ENCODE measurements at regions not wholly inside any gene's neighbourhood (a gene's known extent, or its start where the extent isn't known, plus 50 kb on each side); places are given as distances from the start of the nearest gene placed in this dataset.

- DNase-seq = no peak
- Mint-ChIP-seq H3K27me3 (peaks cover 5% of the 10 kb centered on the region), H3K4me3 (no peak overlapping the region), H3K36me3 (ENCODE audit: low read depth) (no peaks in the 10 kb centered on the region), H3K4me1 (ENCODE audit: low read depth) (peaks cover 2% of the 10 kb centered on the region), H3K27ac (no peak overlapping the region), H3K9me3 (no peaks in the 10 kb centered on the region)
Measured at GRCh38 chr3:72231439-72232196, 446.7 kb upstream of the PROK2 start.

- Mint-ChIP-seq H3K36me3 (ENCODE audit: low read depth) (peaks cover 2% of the 10 kb centered on the region), H3K4me1 (ENCODE audit: low read depth) (peaks cover 2% of the 10 kb centered on the region), H3K9me3 (peaks cover 4% of the 10 kb centered on the region), H3K27ac (no peak overlapping the region), H3K27me3 (peaks cover 5% of the 10 kb centered on the region), H3K4me3 (no peak overlapping the region)
- DNase-seq = no peak
Measured at GRCh38 chr3:72230774-72231379, 445.9 kb upstream of the PROK2 start.

DNA sequence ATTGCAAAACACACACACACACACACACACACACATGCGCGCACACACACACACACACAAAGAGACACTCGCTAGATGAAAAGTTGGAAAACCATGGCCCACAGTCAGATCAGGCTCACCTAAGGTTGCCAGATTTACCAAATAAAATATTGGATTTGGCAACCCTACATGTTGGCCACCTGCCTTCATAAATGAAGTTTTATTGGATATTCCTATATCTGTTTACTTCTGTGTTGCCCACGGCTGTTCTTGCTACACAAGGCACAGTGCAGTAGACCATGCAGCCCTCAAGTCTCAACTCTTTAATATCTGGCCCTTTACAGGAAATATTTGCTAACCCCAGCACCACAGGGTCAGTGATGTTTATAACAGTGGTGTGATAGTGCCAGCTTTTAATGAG is 445.0 kb upstream of the PROK2 start:
- H3K9me3 Mint-ChIP-seq = peaks cover 13% of the 10 kb centered on the region
- H3K4me3 Mint-ChIP-seq = no peak overlapping the region
- H3K27me3 Mint-ChIP-seq = peaks cover 5% of the 10 kb centered on the region

DNA sequence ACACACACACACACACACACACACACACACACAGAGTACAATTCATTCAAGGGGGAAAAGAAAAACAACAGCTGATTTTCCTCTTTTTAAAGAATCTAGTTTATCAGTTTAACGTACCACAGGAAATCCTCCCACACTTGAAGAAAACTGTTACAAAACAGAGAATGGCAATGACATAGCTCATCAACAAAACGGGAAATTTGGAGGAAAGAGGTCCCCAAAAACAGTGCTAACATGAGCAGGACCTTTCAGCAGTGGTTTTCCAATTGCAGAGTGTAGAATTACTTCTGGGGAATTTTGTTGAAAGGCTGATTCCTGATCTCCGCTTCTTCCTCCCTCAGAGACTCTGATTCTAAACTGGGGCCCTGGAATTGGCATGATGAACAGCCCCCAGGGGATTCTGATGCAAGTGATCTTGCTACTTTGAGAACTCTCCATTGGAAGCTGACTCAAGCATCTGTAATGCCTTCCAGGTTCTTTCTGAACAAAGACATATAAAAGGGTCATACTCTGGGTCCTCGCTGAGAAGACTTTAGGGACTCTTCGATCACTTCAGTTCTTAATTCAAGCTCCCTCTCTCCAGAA is 442.6 kb upstream of the PROK2 start:
- Mint-ChIP-seq H3K9me3 (peaks cover 22% of the 10 kb centered on the region), H3K4me1 (ENCODE audit: low read depth) (peaks cover 2% of the 10 kb centered on the region), H3K4me3 (no peak overlapping the region), H3K27me3 (peaks cover 5% of the 10 kb centered on the region), H3K36me3 (ENCODE audit: low read depth) (peaks cover 3% of the 10 kb centered on the region), H3K27ac (no peak overlapping the region)
- no peak for DNase-seq

More for the DNA sequence above, 445.0 kb upstream of the PROK2 start:
- Mint-ChIP-seq H3K27ac (no peak overlapping the region), H3K36me3 (ENCODE audit: low read depth) (peaks cover 3% of the 10 kb centered on the region), H3K4me1 (ENCODE audit: low read depth) (peaks cover 2% of the 10 kb centered on the region)
- no peak for DNase-seq

DNA sequence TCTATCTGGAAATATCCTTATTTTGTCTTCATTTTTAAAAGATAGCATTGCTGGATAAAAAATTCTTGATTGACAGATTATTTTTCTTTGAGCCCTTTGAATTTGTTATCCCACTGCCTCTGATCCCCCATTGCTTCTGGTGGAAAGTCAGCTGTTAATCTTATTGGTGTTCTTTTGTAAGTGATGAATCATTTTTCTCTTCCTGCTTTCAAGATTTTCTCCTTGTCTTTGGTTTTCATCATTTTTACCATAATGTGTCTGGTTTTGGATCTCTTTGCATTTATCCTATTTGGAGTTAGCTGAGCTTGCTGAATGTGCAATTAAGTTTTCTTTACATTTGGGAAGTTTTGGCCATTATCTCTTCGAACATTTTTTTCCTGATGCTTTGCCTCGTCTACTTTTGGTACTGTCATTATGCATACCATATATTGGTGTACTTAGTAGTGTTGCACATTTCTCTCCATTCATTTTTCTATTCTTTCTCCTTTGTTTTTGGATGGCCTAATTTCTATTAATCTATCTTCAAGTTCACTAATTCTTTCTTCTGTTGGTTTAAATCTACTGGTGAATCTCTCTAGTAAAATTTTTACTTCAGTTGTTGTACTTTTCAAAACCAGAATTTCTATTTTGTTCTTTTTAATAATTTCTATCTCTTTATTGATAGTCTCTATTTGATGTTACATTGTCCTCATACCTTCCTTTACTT is 440.0 kb upstream of the PROK2 start:
- Mint-ChIP-seq H3K4me1 (ENCODE audit: low read depth) (peaks cover 2% of the 10 kb centered on the region), H3K27ac (no peak overlapping the region)
- DNase-seq = no peak

GRCh38 chr3:72223628-72224027 is 438.7 kb upstream of the PROK2 start:
- DNase-seq = no peak

More for the DNA sequence above, 440.0 kb upstream of the PROK2 start:
- Mint-ChIP-seq H3K36me3 (ENCODE audit: low read depth) (peaks cover 3% of the 10 kb centered on the region), H3K4me3 (no peak overlapping the region), H3K27me3 (peaks cover 5% of the 10 kb centered on the region), H3K9me3 (peaks cover 22% of the 10 kb centered on the region)

DNA sequence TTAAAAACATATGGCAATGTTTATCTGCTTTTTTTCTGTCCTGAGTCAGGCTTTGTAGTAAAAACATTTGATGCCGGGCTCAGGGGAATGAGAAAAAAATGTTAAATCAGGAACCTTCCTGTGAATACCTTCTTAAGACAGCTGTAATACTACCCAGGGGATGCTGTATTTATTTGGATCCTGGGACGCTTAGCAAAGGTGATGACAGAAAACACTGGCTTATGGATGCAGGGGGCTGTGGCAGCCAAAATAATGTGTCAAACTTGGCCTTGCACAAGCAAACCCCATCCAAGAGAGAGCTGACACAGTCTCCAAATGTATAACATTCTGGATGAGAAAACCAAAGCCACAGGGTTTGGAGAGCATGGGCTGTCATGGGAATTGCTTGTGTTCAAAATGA is 438.2 kb upstream of the PROK2 start:
- H3K4me3 Mint-ChIP-seq = no peak overlapping the region
- peaks cover 2% of the 10 kb centered on the region for H3K4me1 Mint-ChIP-seq (ENCODE audit: low read depth)

More at GRCh38 chr3:72223628-72224027, 438.7 kb upstream of the PROK2 start:
- Mint-ChIP-seq H3K4me1 (ENCODE audit: low read depth) (peaks cover 2% of the 10 kb centered on the region), H3K27ac (no peak overlapping the region), H3K27me3 (no peaks in the 10 kb centered on the region), H3K4me3 (no peak overlapping the region), H3K9me3 (peaks cover 22% of the 10 kb centered on the region), H3K36me3 (ENCODE audit: low read depth) (peaks cover 3% of the 10 kb centered on the region)

GRCh38 chr3:72222410-72222809 is 437.5 kb upstream of the PROK2 start:
- H3K4me3 Mint-ChIP-seq = no peak overlapping the region
- peaks cover 22% of the 10 kb centered on the region for H3K9me3 Mint-ChIP-seq
- DNase-seq = no peak
- H3K27ac Mint-ChIP-seq = no peak overlapping the region
- H3K27me3 Mint-ChIP-seq = peaks cover 1% of the 10 kb centered on the region
- H3K4me1 Mint-ChIP-seq (ENCODE audit: low read depth) = peaks cover 1% of the 10 kb centered on the region
- peaks cover 3% of the 10 kb centered on the region for H3K36me3 Mint-ChIP-seq (ENCODE audit: low read depth)

More for the DNA sequence above, 438.2 kb upstream of the PROK2 start:
- Mint-ChIP-seq H3K27ac (no peak overlapping the region), H3K9me3 (peaks cover 22% of the 10 kb centered on the region), H3K36me3 (ENCODE audit: low read depth) (peaks cover 3% of the 10 kb centered on the region), H3K27me3 (no peaks in the 10 kb centered on the region)
- DNase-seq = no peak

DNA sequence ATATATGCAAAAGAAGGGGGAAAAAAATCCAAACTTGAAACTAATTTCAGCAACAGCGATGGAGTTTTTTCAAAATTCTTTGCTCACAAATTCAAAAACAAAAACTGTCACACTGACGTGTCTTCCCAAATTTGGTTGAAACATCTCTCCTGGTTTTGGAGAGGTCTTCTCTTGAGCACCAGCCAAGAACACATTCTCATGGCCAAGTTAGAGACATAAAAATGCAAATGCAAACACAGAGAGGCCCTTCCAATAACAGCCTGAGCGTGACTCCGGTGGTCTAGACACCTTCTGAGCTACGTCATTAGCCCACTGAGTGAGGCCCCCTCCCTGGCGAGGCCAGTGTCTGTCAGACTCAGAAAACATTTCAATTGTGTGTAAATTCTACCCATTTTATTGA is 436.0 kb upstream of the PROK2 start:
- H3K27ac Mint-ChIP-seq = no peak overlapping the region
- no peaks in the 10 kb centered on the region for H3K4me1 Mint-ChIP-seq (ENCODE audit: low read depth)
- H3K4me3 Mint-ChIP-seq = no peak overlapping the region
- DNase-seq = no peak
- H3K9me3 Mint-ChIP-seq = peaks cover 18% of the 10 kb centered on the region
- H3K27me3 Mint-ChIP-seq = peaks cover 6% of the 10 kb centered on the region
- H3K36me3 Mint-ChIP-seq (ENCODE audit: low read depth) = peaks cover 2% of the 10 kb centered on the region

DNA sequence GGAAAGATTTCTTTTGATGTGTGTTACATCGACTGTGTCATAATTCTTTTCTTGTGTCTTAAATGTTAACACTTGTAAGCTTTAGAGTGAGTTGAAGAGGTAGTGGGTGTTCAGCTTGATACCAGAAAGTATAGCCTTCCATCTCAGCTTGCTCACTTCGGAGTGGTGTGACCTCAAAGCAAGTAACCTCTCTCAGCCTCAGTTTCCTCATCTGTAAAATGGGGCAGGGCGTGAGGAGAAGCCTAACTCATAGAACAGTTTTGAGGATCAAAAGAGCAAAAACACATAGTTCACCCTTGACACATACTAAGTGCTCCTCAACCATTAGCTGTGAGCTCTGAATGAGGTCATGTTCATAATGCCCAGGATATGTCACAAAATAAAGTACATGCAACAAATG is 434.8 kb upstream of the PROK2 start:
- no peaks in the 10 kb centered on the region for H3K36me3 Mint-ChIP-seq (ENCODE audit: low read depth)
- H3K4me1 Mint-ChIP-seq (ENCODE audit: low read depth) = no peaks in the 10 kb centered on the region
- no peak overlapping the region for H3K27ac Mint-ChIP-seq
- no peak for DNase-seq
- no peak overlapping the region for H3K4me3 Mint-ChIP-seq
- H3K9me3 Mint-ChIP-seq = peaks cover 7% of the 10 kb centered on the region
- peaks cover 6% of the 10 kb centered on the region for H3K27me3 Mint-ChIP-seq

- Mint-ChIP-seq H3K27me3 (peaks cover 6% of the 10 kb centered on the region), H3K4me1 (ENCODE audit: low read depth) (no peaks in the 10 kb centered on the region), H3K36me3 (ENCODE audit: low read depth) (no peaks in the 10 kb centered on the region), H3K4me3 (no peak overlapping the region), H3K9me3 (no peaks in the 10 kb centered on the region), H3K27ac (no peak overlapping the region)
- no peak for DNase-seq
Measured at GRCh38 chr3:72217570-72217969, 432.6 kb upstream of the PROK2 start.

GRCh38 chr3:72214066-72214951 is 429.4 kb upstream of the PROK2 start:
- H3K4me3 Mint-ChIP-seq = no peak overlapping the region
- peaks cover 6% of the 10 kb centered on the region for H3K27me3 Mint-ChIP-seq
- no peak overlapping the region for H3K27ac Mint-ChIP-seq
- no peaks in the 10 kb centered on the region for H3K9me3 Mint-ChIP-seq
- H3K4me1 Mint-ChIP-seq (ENCODE audit: low read depth) = peaks cover 6% of the 10 kb centered on the region
- no peak for DNase-seq
- H3K36me3 Mint-ChIP-seq (ENCODE audit: low read depth) = no peaks in the 10 kb centered on the region

GRCh38 chr3:72213296-72214065 is 428.5 kb upstream of the PROK2 start:
- DNase-seq = no peak

More at GRCh38 chr3:72213296-72214065, 428.5 kb upstream of the PROK2 start:
- H3K4me1 Mint-ChIP-seq (ENCODE audit: low read depth) = peaks cover 6% of the 10 kb centered on the region
- no peaks in the 10 kb centered on the region for H3K9me3 Mint-ChIP-seq
- no peaks in the 10 kb centered on the region for H3K36me3 Mint-ChIP-seq (ENCODE audit: low read depth)
- H3K4me3 Mint-ChIP-seq = no peak overlapping the region
- H3K27me3 Mint-ChIP-seq = peaks cover 6% of the 10 kb centered on the region
- H3K27ac Mint-ChIP-seq = no peak overlapping the region
